ENCODE measurements at regions not wholly inside any gene's neighbourhood (a gene's known extent, or its start where the extent isn't known, plus 50 kb on each side); places are given as distances from the start of the nearest gene placed in this dataset.

DNA sequence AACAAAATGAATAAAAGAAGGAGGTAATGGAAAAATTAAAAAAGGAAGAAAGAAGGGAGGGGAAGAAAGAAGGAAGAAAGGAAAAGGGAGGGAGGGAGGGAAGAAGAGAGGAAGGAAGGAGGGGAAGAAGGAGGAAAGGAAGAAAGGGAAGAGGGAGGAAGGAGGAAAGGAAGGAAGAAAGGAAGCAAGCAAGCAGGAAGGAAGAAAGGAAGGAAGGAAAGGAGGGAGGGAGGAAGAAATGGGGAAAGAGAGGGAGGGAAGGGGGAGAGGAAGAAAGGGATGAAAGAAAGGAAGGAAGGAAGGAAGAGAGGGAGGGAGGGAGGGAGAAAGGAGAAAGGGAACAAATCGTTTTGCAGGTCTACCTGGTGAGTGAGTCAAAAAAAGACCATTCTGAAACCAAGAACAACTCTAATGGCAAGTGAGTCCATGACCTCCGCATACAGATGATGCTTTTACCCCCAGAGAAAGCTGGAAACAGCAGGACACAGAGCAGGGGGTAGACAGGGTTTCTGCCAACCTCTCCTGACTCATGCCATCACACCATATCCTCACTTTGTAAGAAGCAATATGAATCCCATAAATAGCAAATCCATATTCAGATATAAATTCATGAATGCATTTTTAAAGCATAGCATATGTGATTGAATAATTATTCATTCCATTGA lies 1112.9 kb upstream of the AUTS2 start:
- H3K27ac Mint-ChIP-seq, result no peak overlapping the region
- H3K4me1 Mint-ChIP-seq, result no peaks in the 10 kb centered on the region
- H3K27me3 Mint-ChIP-seq (ENCODE audit: low read depth in 3 of 3), result peaks cover 0 to 8% (median 0%) of the 10 kb centered on the region in 3 donors
- DNase-seq, result no peak
- H3K9me3 Mint-ChIP-seq, result peaks cover 0 to 40% (median 5%) of the 10 kb centered on the region in 6 donors
- H3K4me3 Mint-ChIP-seq, result no peak overlapping the region
- no peaks in the 10 kb centered on the region for H3K36me3 Mint-ChIP-seq

- H3K4me3 Mint-ChIP-seq, result no peak overlapping the region
- H3K27me3 Mint-ChIP-seq (ENCODE audit: low read depth in 3 of 3), result peaks cover 0 to 3% (median 0%) of the 10 kb centered on the region in 3 donors
- no peaks in the 10 kb centered on the region for H3K36me3 Mint-ChIP-seq
- no peaks in the 10 kb centered on the region for H3K4me1 Mint-ChIP-seq
- H3K9me3 Mint-ChIP-seq, result peaks cover 0 to 27% (median 3%) of the 10 kb centered on the region in 6 donors
- no peak overlapping the region for H3K27ac Mint-ChIP-seq
- no peak for DNase-seq
Measured at GRCh38 chr7:68488341-68489060, 1109.8 kb upstream of the AUTS2 start.

DNA sequence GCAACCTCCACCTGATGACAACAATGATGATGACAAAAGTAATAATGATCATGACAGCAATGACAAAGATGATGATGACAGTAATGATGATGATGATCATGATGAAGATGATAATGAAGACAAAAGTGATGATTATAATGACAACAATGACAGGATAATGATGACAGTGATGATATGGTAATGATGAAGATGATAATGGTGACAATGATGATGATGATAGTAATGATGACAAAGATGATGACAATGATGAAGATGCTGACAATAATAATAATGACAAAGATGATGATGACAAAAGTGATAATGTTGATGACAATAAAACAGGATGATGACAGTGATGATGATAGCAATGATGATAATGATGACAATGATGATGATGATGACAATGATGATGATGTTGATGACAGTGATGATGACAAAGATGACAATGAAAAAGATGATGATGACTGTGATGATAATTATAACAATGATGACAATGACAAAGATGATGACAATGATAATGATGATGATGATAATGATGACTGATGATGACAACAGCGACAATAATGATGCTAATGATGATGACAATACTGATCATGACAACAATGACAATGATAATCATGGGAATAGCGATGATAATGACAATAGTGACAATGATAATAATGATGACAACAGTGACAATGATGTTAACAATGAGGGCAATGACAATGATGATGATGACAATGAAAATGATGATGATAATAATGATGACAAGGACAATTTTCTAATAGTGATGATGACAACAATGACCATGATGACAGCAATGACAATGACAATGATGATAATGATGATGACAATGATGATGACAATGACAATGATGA lies 1106.5 kb upstream of the AUTS2 start:
- no peak for DNase-seq
- no peak overlapping the region for H3K4me3 Mint-ChIP-seq

DNA sequence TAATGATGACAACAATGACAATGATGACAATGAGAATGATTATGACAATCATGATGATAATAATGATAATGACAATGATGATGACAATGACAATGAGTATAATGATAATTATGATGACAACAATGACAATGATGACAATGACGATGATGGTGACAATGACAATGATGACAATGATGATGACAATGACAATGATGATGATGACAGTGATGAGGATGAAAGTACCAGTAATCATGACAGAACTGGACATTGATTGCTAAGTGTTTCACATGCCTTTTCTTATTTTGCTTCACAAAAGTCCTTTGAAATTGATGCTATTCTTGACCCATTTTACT lies 1106.0 kb upstream of the AUTS2 start:
- Mint-ChIP-seq H3K4me3 (no peak overlapping the region), H3K27me3 (ENCODE audit: low read depth in 3 of 3) (peaks cover 0 to 3% (median 0%) of the 10 kb centered on the region in 3 donors), H3K4me1 (no peaks in the 10 kb centered on the region), H3K36me3 (no peaks in the 10 kb centered on the region), H3K9me3 (peaks cover 0 to 32% (median 4%) of the 10 kb centered on the region in 6 donors), H3K27ac (no peak overlapping the region)
- DNase-seq, result no peak

More for the DNA sequence above, 1106.5 kb upstream of the AUTS2 start:
- no peaks in the 10 kb centered on the region for H3K36me3 Mint-ChIP-seq
- no peaks in the 10 kb centered on the region for H3K4me1 Mint-ChIP-seq
- H3K27me3 Mint-ChIP-seq (ENCODE audit: low read depth in 3 of 3), result peaks cover 0 to 3% (median 0%) of the 10 kb centered on the region in 3 donors
- peaks cover 0 to 29% (median 4%) of the 10 kb centered on the region in 6 donors for H3K9me3 Mint-ChIP-seq
- H3K27ac Mint-ChIP-seq, result no peak overlapping the region

GRCh38 chr7:68503400-68503799 lies 1094.9 kb upstream of the AUTS2 start:
- Mint-ChIP-seq H3K4me3 (no peak overlapping the region), H3K36me3 (no peaks in the 10 kb centered on the region), H3K27me3 (ENCODE audit: low read depth in 3 of 3) (peaks cover 0 to 2% (median 0%) of the 10 kb centered on the region in 3 donors), H3K27ac (no peak overlapping the region), H3K4me1 (no peaks in the 10 kb centered on the region), H3K9me3 (peaks cover 12 to 37% (median 19%) of the 10 kb centered on the region in 6 donors)
- no peak for DNase-seq

GRCh38 chr7:68504716-68505115 lies 1093.6 kb upstream of the AUTS2 start:
- H3K27ac Mint-ChIP-seq, result no peak overlapping the region
- H3K27me3 Mint-ChIP-seq (ENCODE audit: low read depth in 3 of 3), result peaks cover 0 to 2% (median 0%) of the 10 kb centered on the region in 3 donors
- H3K9me3 Mint-ChIP-seq, result peaks cover 13 to 50% (median 24%) of the 10 kb centered on the region in 6 donors
- no peaks in the 10 kb centered on the region for H3K4me1 Mint-ChIP-seq
- H3K36me3 Mint-ChIP-seq, result no peaks in the 10 kb centered on the region
- DNase-seq, result no peak
- H3K4me3 Mint-ChIP-seq, result no peak overlapping the region

DNA sequence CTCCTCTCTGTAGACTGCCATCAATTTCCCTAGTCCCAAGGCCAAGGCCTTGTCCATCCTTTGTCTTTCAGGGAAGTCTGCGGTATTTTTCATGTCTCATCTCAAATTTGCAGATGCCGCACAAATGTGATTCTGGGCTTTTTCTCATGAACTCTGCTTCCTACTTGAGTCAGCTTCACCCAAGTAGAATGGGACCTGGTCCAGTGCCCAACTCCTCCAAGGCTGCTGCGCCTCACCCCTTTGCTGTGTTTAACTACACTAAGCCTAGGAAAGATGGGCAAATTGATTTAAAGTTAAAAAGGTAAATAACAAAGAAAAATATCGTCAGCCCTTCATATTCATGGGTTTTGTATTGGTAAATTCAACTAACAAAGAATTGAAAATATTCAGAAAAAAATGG lies 1092.6 kb upstream of the AUTS2 start:
- Mint-ChIP-seq H3K4me3 (no peak overlapping the region), H3K4me1 (no peaks in the 10 kb centered on the region), H3K9me3 (peaks cover 21 to 59% (median 31%) of the 10 kb centered on the region in 6 donors), H3K27ac (no peak overlapping the region), H3K36me3 (no peaks in the 10 kb centered on the region), H3K27me3 (ENCODE audit: low read depth in 3 of 3) (peaks cover 0 to 2% (median 0%) of the 10 kb centered on the region in 3 donors)
- DNase-seq, result no peak

GRCh38 chr7:68507668-68508067 lies 1090.6 kb upstream of the AUTS2 start:
- Mint-ChIP-seq H3K4me1 (no peaks in the 10 kb centered on the region), H3K36me3 (peaks cover 0 to 3% (median 0%) of the 10 kb centered on the region in 3 donors), H3K27ac (no peak overlapping the region), H3K4me3 (no peak overlapping the region), H3K9me3 (peaks cover 22 to 56% (median 29%) of the 10 kb centered on the region in 6 donors), H3K27me3 (ENCODE audit: low read depth in 3 of 3) (peaks cover 0 to 2% (median 0%) of the 10 kb centered on the region in 3 donors)
- DNase-seq, result no peak

DNA sequence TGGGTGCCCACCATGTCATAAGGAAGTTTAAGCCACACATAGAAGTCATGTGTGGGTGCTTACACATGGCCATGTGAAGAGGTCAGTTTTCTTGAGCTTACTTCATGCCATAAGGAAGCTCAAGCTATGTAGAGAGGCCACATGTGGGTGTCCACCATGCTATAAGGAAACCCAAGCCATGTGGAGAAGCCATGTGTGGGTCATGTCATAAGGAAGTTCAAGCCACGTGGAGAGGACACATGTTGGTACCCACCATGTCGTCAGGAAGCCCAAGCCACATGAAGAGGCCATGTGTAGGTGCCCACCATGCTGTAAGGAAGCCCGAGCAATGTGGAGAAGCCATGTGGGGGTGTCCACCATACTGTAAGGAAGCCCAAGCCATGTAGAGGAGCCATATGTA lies 1089.2 kb upstream of the AUTS2 start:
- no peak for DNase-seq
- Mint-ChIP-seq H3K9me3 (peaks cover 23 to 54% (median 29%) of the 10 kb centered on the region in 6 donors), H3K36me3 (peaks cover 0 to 3% (median 0%) of the 10 kb centered on the region in 3 donors), H3K27me3 (ENCODE audit: low read depth in 3 of 3) (peaks cover 0 to 2% (median 0%) of the 10 kb centered on the region in 3 donors), H3K4me3 (no peak overlapping the region), H3K4me1 (no peaks in the 10 kb centered on the region), H3K27ac (no peak overlapping the region)

DNA sequence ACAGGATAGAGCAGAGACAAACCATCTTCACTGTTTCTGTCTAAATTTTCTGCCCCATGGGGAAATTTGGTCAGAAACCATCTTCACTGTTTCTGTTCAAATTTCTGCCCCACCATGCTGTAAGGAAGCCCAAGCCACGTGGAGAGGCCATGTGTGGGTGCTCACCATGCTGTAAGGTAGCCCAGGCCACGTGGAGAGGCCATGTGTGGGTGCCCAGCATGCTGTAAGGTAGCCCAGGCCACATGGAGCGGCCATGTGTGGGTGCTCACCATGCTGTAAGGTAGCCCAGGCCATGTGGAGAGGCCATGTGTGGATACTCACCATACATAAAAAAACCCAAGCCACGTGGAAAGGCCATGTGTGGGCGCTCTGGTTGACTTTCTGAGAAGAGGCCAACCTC lies 1088.7 kb upstream of the AUTS2 start:
- Mint-ChIP-seq H3K27me3 (ENCODE audit: low read depth in 3 of 3) (peaks cover 0 to 2% (median 0%) of the 10 kb centered on the region in 3 donors), H3K36me3 (peaks cover 0 to 3% (median 0%) of the 10 kb centered on the region in 3 donors), H3K4me1 (no peaks in the 10 kb centered on the region), H3K4me3 (no peak overlapping the region), H3K27ac (no peak overlapping the region), H3K9me3 (peaks cover 21 to 49% (median 28%) of the 10 kb centered on the region in 6 donors)
- DNase-seq, result no peak

GRCh38 chr7:68511281-68511680 lies 1087.0 kb upstream of the AUTS2 start:
- H3K27ac Mint-ChIP-seq, result no peak overlapping the region
- H3K9me3 Mint-ChIP-seq, result peaks cover 18 to 39% (median 25%) of the 10 kb centered on the region in 6 donors
- no peak for DNase-seq
- peaks cover 0 to 6% (median 0%) of the 10 kb centered on the region in 3 donors for H3K36me3 Mint-ChIP-seq
- no peaks in the 10 kb centered on the region for H3K4me1 Mint-ChIP-seq
- H3K27me3 Mint-ChIP-seq (ENCODE audit: low read depth in 3 of 3), result no peaks in the 10 kb centered on the region
- no peak overlapping the region for H3K4me3 Mint-ChIP-seq

DNA sequence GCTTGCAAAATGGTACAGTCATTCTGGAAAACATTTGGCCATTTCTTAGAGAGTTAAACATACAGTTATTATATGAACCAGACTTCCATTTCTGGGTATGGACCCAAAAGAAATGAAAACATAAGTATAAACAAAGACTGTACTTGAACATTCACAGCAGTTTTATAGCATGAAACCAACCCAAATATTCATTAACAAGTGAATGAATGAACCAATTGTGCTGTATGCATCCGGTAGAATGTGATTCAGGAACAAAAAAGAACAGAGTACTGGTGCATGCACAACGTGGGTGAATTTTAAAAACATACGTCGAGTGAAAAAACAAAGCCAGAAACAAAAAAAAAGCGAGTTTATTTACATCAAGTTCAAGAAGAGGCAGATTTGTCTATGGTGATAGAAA lies 1085.8 kb upstream of the AUTS2 start:
- Mint-ChIP-seq H3K4me1 (no peaks in the 10 kb centered on the region), H3K36me3 (peaks cover 0 to 6% (median 0%) of the 10 kb centered on the region in 3 donors), H3K4me3 (no peak overlapping the region), H3K27me3 (ENCODE audit: low read depth in 3 of 3) (no peaks in the 10 kb centered on the region), H3K27ac (no peak overlapping the region), H3K9me3 (peaks cover 15 to 34% (median 22%) of the 10 kb centered on the region in 6 donors)
- no peak for DNase-seq

DNA sequence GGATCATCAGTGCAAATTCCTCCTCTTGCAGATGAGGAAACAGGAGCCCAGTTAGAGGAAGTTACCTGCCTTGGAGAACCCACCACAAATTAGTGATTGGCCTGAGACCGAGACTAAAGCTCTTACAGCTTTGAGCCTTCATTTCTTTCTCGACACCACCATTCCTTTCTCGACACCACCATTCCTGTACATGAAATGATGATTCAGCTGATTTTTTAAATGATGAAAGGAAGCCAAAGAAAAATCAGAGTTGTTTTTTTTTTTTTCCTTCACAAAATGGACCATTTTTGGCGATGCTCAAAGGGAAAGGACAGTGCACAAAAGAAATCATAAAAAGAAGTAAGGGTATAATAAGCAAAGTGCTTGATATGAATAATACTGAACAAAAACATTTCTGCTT lies 1080.2 kb upstream of the AUTS2 start:
- Mint-ChIP-seq H3K36me3 (peaks cover 0 to 3% (median 3%) of the 10 kb centered on the region in 3 donors), H3K27me3 (ENCODE audit: low read depth in 3 of 3) (peaks cover 0 to 2% (median 1%) of the 10 kb centered on the region in 3 donors), H3K4me1 (no peaks in the 10 kb centered on the region), H3K4me3 (no peak overlapping the region), H3K9me3 (peaks cover 0 to 29% (median 10%) of the 10 kb centered on the region in 6 donors), H3K27ac (no peak overlapping the region)
- DNase-seq, result no peak

DNA sequence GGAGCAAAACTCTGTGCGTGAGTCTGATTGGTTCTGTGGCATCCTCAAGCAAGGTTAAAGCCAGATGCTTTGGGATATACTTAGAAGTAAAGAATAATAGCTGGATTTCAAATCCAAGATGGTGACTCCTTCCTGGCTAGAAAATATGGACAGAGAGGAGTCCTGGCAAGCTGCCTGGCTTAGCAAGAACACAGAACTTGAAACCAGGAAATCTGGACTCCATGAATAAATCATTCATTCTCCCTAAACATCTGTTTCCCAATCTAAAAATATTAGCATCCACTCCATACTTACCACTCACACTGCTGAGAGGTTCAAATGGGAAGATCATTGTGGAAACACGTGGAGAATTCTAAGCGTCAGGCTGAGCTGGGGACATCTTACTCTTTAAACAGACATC lies 1074.1 kb upstream of the AUTS2 start:
- H3K4me3 Mint-ChIP-seq, result no peak overlapping the region
- no peaks in the 10 kb centered on the region for H3K4me1 Mint-ChIP-seq
- no peak overlapping the region for H3K27ac Mint-ChIP-seq
- no peak for DNase-seq
- peaks cover 0 to 2% (median 1%) of the 10 kb centered on the region in 3 donors for H3K27me3 Mint-ChIP-seq (ENCODE audit: low read depth in 3 of 3)
- peaks cover 7 to 44% (median 16%) of the 10 kb centered on the region in 6 donors for H3K9me3 Mint-ChIP-seq
- H3K36me3 Mint-ChIP-seq, result peaks cover 0 to 3% (median 0%) of the 10 kb centered on the region in 3 donors

Data from immature natural killer cell (primary cell).